ENCODE measurements at regions not wholly inside any gene's neighbourhood (a gene's known extent, or its start where the extent isn't known, plus 50 kb on each side); places are given as distances from the start of the nearest gene placed in this dataset.

DNA sequence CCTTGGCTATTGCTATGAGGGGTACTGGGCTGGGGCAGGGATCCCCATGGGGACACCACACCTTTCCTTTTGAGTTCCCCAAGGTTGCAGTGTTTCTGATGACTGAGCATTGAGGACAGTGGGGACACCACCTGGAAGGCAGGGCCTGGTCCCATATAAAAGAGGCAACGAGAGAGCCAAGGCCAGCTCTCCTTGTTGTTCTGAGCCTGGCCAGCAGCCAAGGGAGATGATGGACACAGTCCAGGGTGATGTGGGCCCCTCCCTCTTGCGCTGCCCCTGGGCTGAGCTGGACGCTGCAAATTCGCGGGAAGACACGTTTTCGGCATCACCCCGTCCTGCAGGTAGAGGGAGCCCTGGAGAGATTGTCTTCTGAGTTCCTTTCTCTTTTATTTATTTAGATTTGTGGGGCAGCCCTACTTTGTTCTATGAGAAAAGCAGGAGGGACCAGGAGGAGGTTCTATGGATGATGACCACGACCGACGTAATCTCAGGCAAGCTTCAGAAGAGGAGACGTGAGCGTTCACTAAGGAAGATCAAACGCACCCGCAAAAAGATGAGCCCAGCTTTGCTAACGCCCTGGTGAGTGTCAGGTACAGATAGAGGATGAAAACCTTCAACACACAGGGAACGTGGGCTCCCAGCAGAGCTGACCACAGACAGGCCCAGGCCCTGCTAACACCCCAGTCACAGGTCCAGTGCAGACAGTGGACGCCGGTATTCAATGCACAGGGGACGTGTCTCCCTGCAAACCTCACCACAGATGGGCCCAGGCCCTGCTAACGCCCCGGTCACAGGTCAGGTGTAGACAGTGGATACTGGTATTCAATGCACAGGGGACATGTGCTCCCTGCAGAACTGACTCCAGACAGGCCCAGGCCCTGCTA is 97.4 kb downstream of the SHOX start:
- DNase-seq = no peak

DNA sequence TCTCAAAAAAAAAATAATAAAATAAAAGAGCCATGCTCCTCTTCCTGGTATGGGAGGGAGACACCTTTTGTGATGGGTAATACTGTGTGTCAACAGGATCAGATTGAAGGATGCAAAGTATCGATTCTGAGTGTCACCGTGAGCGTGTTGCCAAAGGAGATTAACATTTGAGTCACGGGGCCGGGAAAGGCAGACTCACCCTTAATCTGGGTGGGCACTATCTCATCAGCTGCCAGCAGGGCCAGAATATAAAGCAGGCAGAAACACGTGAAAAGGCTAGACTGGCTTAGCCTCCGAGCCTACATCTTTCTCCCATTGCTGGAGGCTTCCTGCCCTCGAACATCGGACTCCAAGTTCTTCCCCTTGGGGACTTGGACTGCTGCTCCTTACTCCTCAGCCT is 95.4 kb downstream of the SHOX start:
- no peak for DNase-seq

DNA sequence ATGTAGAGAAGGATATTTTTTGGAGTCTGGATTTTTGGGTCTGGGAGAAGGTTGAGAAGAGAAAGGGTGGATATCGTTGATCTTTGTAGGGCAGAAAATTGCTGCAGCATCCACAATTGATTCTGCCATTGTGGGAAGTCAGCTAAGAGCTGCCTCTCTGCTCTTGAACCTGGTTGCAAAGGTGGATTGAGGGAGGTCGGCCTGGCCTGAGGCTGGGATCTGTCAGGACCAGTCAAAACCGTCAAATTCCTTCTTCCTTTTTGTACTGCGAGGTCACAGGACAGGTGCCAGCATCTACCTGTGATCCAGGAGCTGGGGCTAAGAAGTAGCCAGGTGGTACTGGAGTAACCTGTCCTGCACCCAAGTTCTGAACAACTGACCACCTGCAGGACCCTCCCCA is 93.7 kb downstream of the SHOX start:
- no peak for DNase-seq

- DNase-seq = no peak
These were observed 93.2 kb downstream of the SHOX start for GRCh38 chrX:723781-724180.

DNA sequence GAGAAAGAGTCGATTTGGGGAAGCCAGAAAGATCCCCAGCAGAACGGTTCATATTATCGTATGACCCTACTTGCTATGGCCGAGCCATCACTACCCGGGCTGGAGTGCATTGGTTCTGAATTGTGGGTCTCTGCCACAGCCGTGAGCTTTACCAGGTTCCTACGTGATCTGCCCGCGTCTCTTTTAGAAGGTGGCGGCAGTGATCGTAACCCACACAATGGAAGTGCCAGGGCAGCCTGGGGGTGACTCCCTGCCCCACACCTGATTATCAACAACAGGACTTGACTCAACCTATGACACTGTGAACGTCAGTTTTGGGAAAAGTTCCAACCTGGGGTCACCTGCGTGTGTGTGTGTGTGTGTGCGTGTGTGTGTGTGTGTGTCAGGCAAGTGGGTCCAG is 90.8 kb downstream of the SHOX start:
- no peak for DNase-seq

- no peak for DNase-seq
These were observed 90.2 kb downstream of the SHOX start for GRCh38 chrX:720825-721224.

DNA sequence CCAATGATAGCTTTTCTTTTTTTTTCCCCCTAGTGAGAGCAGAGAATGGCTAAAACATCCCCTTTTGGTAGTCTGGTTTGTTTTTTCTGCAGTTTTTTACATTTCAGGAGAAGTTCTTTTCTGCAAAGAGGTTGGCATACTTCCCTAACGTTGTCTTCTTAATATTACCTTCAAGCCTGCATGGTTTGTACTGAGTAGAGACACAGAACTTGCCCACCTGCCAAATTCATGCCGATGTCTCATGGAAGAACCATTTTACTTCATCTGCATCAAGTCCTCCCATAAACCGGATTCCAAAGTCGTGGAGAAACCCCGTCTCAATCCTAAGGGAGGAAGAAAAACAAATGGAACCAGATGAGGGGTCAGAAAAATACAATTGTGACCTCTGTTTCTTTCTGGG is 89.7 kb downstream of the SHOX start:
- DNase-seq = no peak

GRCh38 chrX:716136-716535 is 85.5 kb downstream of the SHOX start:
- DNase-seq = no peak

GRCh38 chrX:714131-714530 is 83.5 kb downstream of the SHOX start:
- no peak for DNase-seq

All from CD4-positive, alpha-beta T cell treated with Interleukin-21 for 1 hour (primary cell).